Esophagus squamous epithelium (tissue), 5 donors: ENCODE measurements at regions not wholly inside any gene's neighbourhood (a gene's known extent, or its start where the extent isn't known, plus 50 kb on each side); places are given as distances from the start of the nearest gene placed in this dataset.

Source experiments
- DNase-seq: peaks from one replicate; lab custom pipeline; 2025; lab: John Stamatoyannopoulos, UW
- H3K27ac ChIP-seq, 4 donors: fragments of 200-600 bp; sonication (generic); one replicate each; pipeline ENCODE4 v1.5.1; 2016 to 2019; ENCODE audit warnings: mild to moderate bottlenecking in 1 of 4
- H3K27me3 ChIP-seq, 4 donors: fragments of 200-600 bp; sonication (generic); 1 replicate in 3 of 4; 2 replicates in 1 of 4; pipeline versions ENCODE4 v1.5.1 to v1.6.0; 2017 to 2021; ENCODE audit warnings: antibody characterized with exemption in 1 of 4
- H3K36me3 ChIP-seq, 3 donors: fragments of 200-600 bp; sonication (generic); one replicate each; pipeline ENCODE4 v1.5.1; 2016 to 2019
- H3K4me1 ChIP-seq, 3 donors: fragments of 200-600 bp; sonication (generic); one replicate each; pipeline ENCODE4 v1.5.1; 2017 to 2019
- H3K4me3 ChIP-seq, 4 donors: fragments of 200-600 bp; sonication (generic); 1 replicate in 3 of 4; 2 replicates in 1 of 4; pipeline ENCODE4 v1.5.1; 2016 to 2019; ENCODE audit warnings: mild to moderate bottlenecking in 2 of 4, moderate library complexity in 1 of 4
- H3K9me3 ChIP-seq, 3 donors: fragments of 200-600 bp; sonication (generic); one replicate each; pipeline ENCODE4 v1.5.1; 2016 to 2019
- CTCF ChIP-seq, 6 experiments: fragments of 450-650 bp in 4 of 6; fragments of 200-600 bp in 2 of 6; sonication (generic) in 2 of 6; IDR thresholded peaks; one replicate each; pipeline ENCODE4 v1.5.1; 2016 to 2019; ENCODE audit warnings: antibody characterized with exemption in 6 of 6, mild to moderate bottlenecking in 4 of 6, moderate library complexity in 4 of 6
- POLR2A ChIP-seq, 4 donors: fragments of 450-650 bp; IDR thresholded peaks; one replicate each; pipeline ENCODE4 v1.6.1; 2017; ENCODE audit warnings: antibody characterized with exemption in 4 of 4, mild to moderate bottlenecking in 4 of 4, moderate library complexity in 3 of 4
- WGBS, 2 donors: methylation state at CpG; one replicate each; pipeline ENCODE4 v1.1.5; 2018; 5-methylcytosine and 5-hydroxymethylcytosine counted together
- intact Hi-C: fragments of 100-400 bp; cut with DNase I; formaldehyde crosslinking; loops from one replicate; pipeline ENCODE4 v1.15.0; 2022
- donor health status: DM: yes; HTN: yes; CAD: no.

- Histone ChIP-seq H3K9me3 (no peaks in the 10 kb centered on the region), H3K4me1 (no peaks in the 10 kb centered on the region), H3K27me3 (no peaks in the 10 kb centered on the region), H3K36me3 (no peaks in the 10 kb centered on the region), H3K4me3 (no peak overlapping the region), H3K27ac (no peak overlapping the region)
- TF ChIP-seq CTCF (IDR thresholded peaks at IDR 0.05) (no peak), POLR2A (IDR thresholded peaks at IDR 0.05) (no peak)
- WGBS, 2 donors, result 82 to 88% methylated on average over 1 of the region's 1 CpG
- intact Hi-C loops, result no loop called here
- DNase-seq, result no peak
Observed at GRCh38 chr14:48473944-48474343, 798.5 kb upstream of the MDGA2 start.

- Histone ChIP-seq H3K4me3 (no peak overlapping the region), H3K27ac (no peak overlapping the region), H3K9me3 (no peaks in the 10 kb centered on the region), H3K4me1 (no peaks in the 10 kb centered on the region), H3K36me3 (no peaks in the 10 kb centered on the region), H3K27me3 (no peaks in the 10 kb centered on the region)
- intact Hi-C loops, result no loop called here
- TF ChIP-seq CTCF (IDR thresholded peaks at IDR 0.05) (no peak), POLR2A (IDR thresholded peaks at IDR 0.05) (no peak)
- no peak for DNase-seq
Observed at GRCh38 chr14:48456051-48456450, 780.6 kb upstream of the MDGA2 start.

GRCh38 chr14:48454887-48455286, 779.5 kb upstream of the MDGA2 start:
- no peak overlapping the region for H3K4me3 ChIP-seq
- intact Hi-C loops, result no loop called here
- TF ChIP-seq CTCF (IDR thresholded peaks at IDR 0.05), result no peak
- TF ChIP-seq POLR2A (IDR thresholded peaks at IDR 0.05), result no peak
- H3K27me3 ChIP-seq, result no peaks in the 10 kb centered on the region
- no peaks in the 10 kb centered on the region for H3K9me3 ChIP-seq
- H3K27ac ChIP-seq, result no peak overlapping the region
- no peaks in the 10 kb centered on the region for H3K4me1 ChIP-seq
- no peak for DNase-seq
- 39 to 41% methylated on average over 2 of the region's 2 CpGs for WGBS, 2 donors
- H3K36me3 ChIP-seq, result no peaks in the 10 kb centered on the region

GRCh38 chr14:48452437-48452995, 777.1 kb upstream of the MDGA2 start:
- no peaks in the 10 kb centered on the region for H3K27me3 ChIP-seq
- H3K4me1 ChIP-seq, result no peaks in the 10 kb centered on the region
- no peaks in the 10 kb centered on the region for H3K36me3 ChIP-seq
- intact Hi-C loops, result no loop called here
- H3K9me3 ChIP-seq, result no peaks in the 10 kb centered on the region
- 60 to 69% methylated on average over 2 of the region's 2 CpGs for WGBS, 2 donors
- no peak for DNase-seq
- H3K4me3 ChIP-seq, result no peak overlapping the region
- no peak for TF ChIP-seq CTCF (IDR thresholded peaks at IDR 0.05)
- TF ChIP-seq POLR2A (IDR thresholded peaks at IDR 0.05), result no peak
- no peak overlapping the region for H3K27ac ChIP-seq

- no peak for TF ChIP-seq CTCF (IDR thresholded peaks at IDR 0.05)
- no peak for TF ChIP-seq POLR2A (IDR thresholded peaks at IDR 0.05)
- Histone ChIP-seq H3K27me3 (no peaks in the 10 kb centered on the region), H3K9me3 (no peaks in the 10 kb centered on the region), H3K4me1 (no peaks in the 10 kb centered on the region), H3K4me3 (no peak overlapping the region), H3K27ac (no peak overlapping the region), H3K36me3 (no peaks in the 10 kb centered on the region)
- 43 to 44% methylated on average over 2 of the region's 2 CpGs for WGBS, 2 donors
- no peak for DNase-seq
- intact Hi-C loops, result no loop called here
Observed at GRCh38 chr14:48435221-48435620, 759.8 kb upstream of the MDGA2 start.
